Endothelial cell of umbilical vein (primary cell): ENCODE measurements at regions not wholly inside any gene's neighbourhood (a gene's known extent, or its start where the extent isn't known, plus 50 kb on each side); places are given as distances from the start of the nearest gene placed in this dataset.

Source experiments
- BruUV-seq: library from RNA; stranded (reverse); fragments of 400-500 nt; replicated peaks from 2 replicates; lab custom pipeline; 2021; lab: Mats Ljungman, UMichigan
- CTCF ChIA-PET: fragments of 300-600, 350-600 bp; sonication (Branson Sonifier 250); formaldehyde crosslinking; loops from one replicate; lab custom pipeline; 2021; ENCODE audit warnings: antibody characterized with exemption, inconsistent platforms; lab: Charles Lee
- POLR2A ChIA-PET: fragments of 300-600, 350-600 bp; sonication (Branson Sonifier 250); formaldehyde crosslinking; loops from one replicate; lab custom pipeline; 2021; ENCODE audit warnings: antibody characterized with exemption, inconsistent platforms; lab: Charles Lee
- DNase-seq: peaks from one replicate; pipeline ENCODE4 v3.0.0-alpha.2; 2011; ENCODE audit warnings: low read depth, low spot score
- FAIRE-seq: peaks from 2 replicates; lab custom pipeline; 2011; peaks lifted over from hg19 to GRCh38; lab: Jason Lieb, UNC
- H2AFZ ChIP-seq: 2 replicates; pipeline ENCODE4 v1.6.0; 2012; ENCODE audit warnings: low read depth, low read length, control low read depth, inconsistent platforms
- H3K27ac ChIP-seq: 2 replicates; pipeline ENCODE4 v1.5.1; 2011; ENCODE audit warnings: low read depth, mild to moderate bottlenecking, control low read depth, low read length, moderate library complexity; ENCODE audit not compliant: insufficient read depth
- H3K27me3 ChIP-seq, 2 experiments: 2 replicates each; pipeline versions ENCODE4 v1.6.0 to v1.6.1; 2011; ENCODE audit warnings: low read length in 2 of 2, mixed read lengths in 1 of 2; ENCODE audit not compliant: control insufficient read depth in 2 of 2, insufficient read depth in 2 of 2
- H3K36me3 ChIP-seq, 2 experiments: 2 replicates in 1 of 2; 3 replicates in 1 of 2; pipeline ENCODE4 v1.5.1; 2011; ENCODE audit warnings: low read length in 2 of 2, mild to moderate bottlenecking in 1 of 2, moderate library complexity in 1 of 2; ENCODE audit not compliant: control insufficient read depth in 2 of 2, insufficient read depth in 2 of 2; ENCODE audit errors: extremely low read depth in 1 of 2
- H3K4me1 ChIP-seq: 3 replicates; pipeline ENCODE4 v1.5.1; 2011; ENCODE audit warnings: mild to moderate bottlenecking, low read length; ENCODE audit not compliant: control insufficient read depth, insufficient read depth; ENCODE audit errors: extremely low read depth
- H3K4me2 ChIP-seq: 2 replicates; pipeline ENCODE4 v1.6.1; 2011; ENCODE audit warnings: low read length, control low read depth, mixed read lengths; ENCODE audit not compliant: insufficient read depth
- H3K4me3 ChIP-seq, 3 experiments: fragments of 200-600 bp in 1 of 3; sonication (generic), shearing (Covaris generic) in 1 of 3; replicated peaks in 1 of 3; 2 replicates each; pipeline ENCODE4 v1.5.1; 2011 to 2016; ENCODE audit warnings: control low read depth in 3 of 3, low read length in 3 of 3, mild to moderate bottlenecking in 2 of 3, inconsistent platforms in 1 of 3, low read depth in 1 of 3, moderate library complexity in 1 of 3; ENCODE audit not compliant: insufficient read depth in 1 of 3
- H3K79me2 ChIP-seq: 2 replicates; pipeline ENCODE4 v1.6.0; 2012; ENCODE audit warnings: low read length, inconsistent platforms; ENCODE audit not compliant: control insufficient read depth, insufficient read depth
- H3K9ac ChIP-seq: replicated peaks from 2 replicates; pipeline ENCODE3; 2011; ENCODE audit warnings: low read length, control low read depth; ENCODE audit not compliant: insufficient read depth; ENCODE audit errors: extremely low read depth
- H3K9me1 ChIP-seq: replicated peaks from 3 replicates; pipeline ENCODE4 v1.6.0; 2011; ENCODE audit warnings: mild to moderate bottlenecking, low read length; ENCODE audit not compliant: control insufficient read depth, insufficient read depth; ENCODE audit errors: extremely low read depth
- H3K9me3 ChIP-seq: replicated peaks from 2 replicates; pipeline ENCODE4 v1.5.1; 2012; ENCODE audit warnings: low read length, inconsistent platforms; ENCODE audit not compliant: control insufficient read depth, insufficient read depth
- H4K20me1 ChIP-seq: replicated peaks from 2 replicates; pipeline ENCODE3; 2011; ENCODE audit warnings: mild to moderate bottlenecking, low read length; ENCODE audit not compliant: control insufficient read depth, insufficient read depth; ENCODE audit errors: extremely low read depth
- CTCF ChIP-seq, 2 donors: IDR thresholded peaks; 1 replicate in 1 of 2; 2 replicates in 1 of 2; pipeline ENCODE4 v1.5.1; 2011; ENCODE audit warnings: low read length in 2 of 2, mild to moderate bottlenecking in 2 of 2, moderate library complexity in 2 of 2, control low read depth in 1 of 2, inconsistent platforms in 1 of 2, low read depth in 1 of 2; ENCODE audit not compliant: insufficient read depth in 1 of 2; ENCODE audit errors: extremely low read depth in 1 of 2
- EZH2 ChIP-seq: IDR thresholded peaks from 2 replicates; pipeline ENCODE4 v1.6.1; 2012; ENCODE audit warnings: borderline replicate concordance, low read depth, mild to moderate bottlenecking, moderate library complexity, low read length, inconsistent platforms; ENCODE audit not compliant: severe bottlenecking
- FOS ChIP-seq: IDR thresholded peaks from 2 replicates; pipeline ENCODE4 v1.6.1; 2011; ENCODE audit warnings: mild to moderate bottlenecking, low read length, moderate library complexity, borderline replicate concordance; ENCODE audit not compliant: insufficient read depth
- GATA2 ChIP-seq: IDR thresholded peaks from 2 replicates; pipeline ENCODE4 v1.7.0; 2011; ENCODE audit warnings: low read depth, mild to moderate bottlenecking, moderate library complexity, mixed read lengths, low read length; ENCODE audit not compliant: insufficient read length, insufficient read depth
- JUN ChIP-seq: IDR thresholded peaks from 2 replicates; pipeline ENCODE4 v1.6.1; 2011; ENCODE audit warnings: borderline replicate concordance, low read depth; ENCODE audit not compliant: insufficient read length, insufficient read depth
- MAX ChIP-seq: IDR thresholded peaks from 2 replicates; pipeline ENCODE4 v1.6.1; 2011; ENCODE audit not compliant: insufficient read depth, insufficient read length
- MYC ChIP-seq: IDR thresholded peaks from one replicate; pipeline ENCODE4 v1.6.1; 2011; ENCODE audit warnings: mild to moderate bottlenecking, low read depth, low read length
- POLR2A ChIP-seq: IDR thresholded peaks from 2 replicates; pipeline ENCODE4 v1.6.1; 2012; ENCODE audit warnings: low read depth, mild to moderate bottlenecking, control low read depth, low read length
- POLR2AphosphoS5 ChIP-seq: IDR thresholded peaks from 2 replicates; pipeline ENCODE4 v1.6.1; 2012; ENCODE audit warnings: low read depth, mild to moderate bottlenecking, control low read depth, low read length, moderate library complexity; ENCODE audit not compliant: insufficient read depth
- dilution Hi-C: fragments of 300-500 bp; cut with MboI; formaldehyde crosslinking; loops from one replicate; pipeline ENCODE4 v1.15.0; 2019; ENCODE audit warnings: low sequenced_read_pairs; ENCODE audit not compliant: extremely low pct_ligation_motif_present
- intact Hi-C: fragments of 100-400 bp; cut with micrococcal nuclease; formaldehyde crosslinking; loops from one replicate; pipeline ENCODE4 v1.10.0; 2022

DNA sequence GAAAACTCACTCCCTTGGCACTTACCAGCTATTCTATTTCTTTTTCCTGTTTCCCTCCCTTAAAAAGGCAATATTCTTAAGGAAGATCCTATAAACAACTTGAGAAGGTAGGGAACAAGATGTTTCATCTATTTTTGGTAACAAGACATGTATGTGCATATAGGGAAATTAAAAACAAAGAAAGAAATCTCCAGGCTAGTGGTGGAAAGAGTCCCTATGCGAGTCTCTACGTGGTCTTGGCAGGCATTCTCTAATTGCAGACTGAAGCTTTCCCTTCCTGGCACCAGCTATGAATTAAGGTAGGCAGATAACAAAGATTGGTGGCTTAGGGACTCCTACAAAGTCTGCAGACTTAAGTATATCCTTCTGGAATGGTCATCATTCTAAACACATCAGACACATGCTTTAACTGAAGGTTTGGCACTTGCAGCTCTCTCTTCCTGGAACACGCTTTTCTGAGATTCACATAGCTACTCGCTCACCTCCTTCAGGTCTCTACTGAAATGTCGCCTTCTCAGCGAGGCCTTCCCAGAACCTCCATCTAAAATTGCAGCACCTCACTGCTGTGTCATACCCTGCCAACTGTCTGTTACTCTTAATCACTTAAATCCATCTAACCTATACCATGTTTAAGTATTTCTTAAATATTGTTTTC is 336.0 kb downstream of the VGLL3 start:
- dilution Hi-C loops, result no loop called here
- no peaks in the 10 kb centered on the region for H3K9me1 ChIP-seq
- no peaks in the 10 kb centered on the region for H3K9me3 ChIP-seq
- H3K4me2 ChIP-seq, result no peak overlapping the region
- no peaks in the 10 kb centered on the region for H4K20me1 ChIP-seq
- H3K79me2 ChIP-seq, result no peaks in the 10 kb centered on the region
- CTCF ChIA-PET, result no interaction called here
- no peaks in the 10 kb centered on the region for H3K36me3 ChIP-seq
- POLR2A ChIA-PET, result no interaction called here
- TF ChIP-seq FOS (no peak), MAX (no peak), CTCF (IDR thresholded peaks at IDR 0.05; ENCODE audit: extremely low read depth in 1 of 2, insufficient read depth in 1 of 2, low read depth in 1 of 2, low read length in 2 of 2) (no peak), POLR2AphosphoS5 (no peak), POLR2A (no peak), JUN (no peak), MYC (no peak), GATA2 (no peak), EZH2 (no peak)
- H3K4me1 ChIP-seq, result no peaks in the 10 kb centered on the region
- no TSS peak for BruUV-seq
- H3K27ac ChIP-seq, result no peak overlapping the region
- no peak overlapping the region for H3K4me3 ChIP-seq
- no peak overlapping the region for H3K9ac ChIP-seq
- FAIRE-seq (no peak), DNase-seq (no peak)
- H2AFZ ChIP-seq, result no peak overlapping the region
- intact Hi-C loops, result no loop called here
- H3K27me3 ChIP-seq, result no peaks in the 10 kb centered on the region
